ENCODE measurements at regions not wholly inside any gene's neighbourhood (a gene's known extent, or its start where the extent isn't known, plus 50 kb on each side); places are given as distances from the start of the nearest gene placed in this dataset.
A peak's percentile ranks its signal among the peaks of the same experiment; 100 is the strongest.

- TF ChIP-seq, protein P1, sequence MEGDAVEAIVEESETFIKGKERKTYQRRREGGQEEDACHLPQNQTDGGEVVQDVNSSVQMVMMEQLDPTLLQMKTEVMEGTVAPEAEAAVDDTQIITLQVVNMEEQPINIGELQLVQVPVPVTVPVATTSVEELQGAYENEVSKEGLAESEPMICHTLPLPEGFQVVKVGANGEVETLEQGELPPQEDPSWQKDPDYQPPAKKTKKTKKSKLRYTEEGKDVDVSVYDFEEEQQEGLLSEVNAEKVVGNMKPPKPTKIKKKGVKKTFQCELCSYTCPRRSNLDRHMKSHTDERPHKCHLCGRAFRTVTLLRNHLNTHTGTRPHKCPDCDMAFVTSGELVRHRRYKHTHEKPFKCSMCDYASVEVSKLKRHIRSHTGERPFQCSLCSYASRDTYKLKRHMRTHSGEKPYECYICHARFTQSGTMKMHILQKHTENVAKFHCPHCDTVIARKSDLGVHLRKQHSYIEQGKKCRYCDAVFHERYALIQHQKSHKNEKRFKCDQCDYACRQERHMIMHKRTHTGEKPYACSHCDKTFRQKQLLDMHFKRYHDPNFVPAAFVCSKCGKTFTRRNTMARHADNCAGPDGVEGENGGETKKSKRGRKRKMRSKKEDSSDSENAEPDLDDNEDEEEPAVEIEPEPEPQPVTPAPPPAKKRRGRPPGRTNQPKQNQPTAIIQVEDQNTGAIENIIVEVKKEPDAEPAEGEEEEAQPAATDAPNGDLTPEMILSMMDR (IDR thresholded peaks at IDR 0.05): no peak
- Histone ChIP-seq H3K4me1 (peaks cover 0 to 7% (median 0%) of the 10 kb centered on the region in 9 donors), H3K4me3 (no peak overlapping the region), H3K9me3 (peaks cover 0 to 7% (median 0%) of the 10 kb centered on the region in 11 donors), H3K36me3 (no peaks in the 10 kb centered on the region), H3K27ac (no peak overlapping the region), H3K27me3 (peaks cover 0 to 4% (median 0%) of the 10 kb centered on the region in 7 donors)
- intact Hi-C loops (cut with DNase I): no loop called here
- DNase-seq: no peak
- ATAC-seq: no peak
- WGBS, 2 donors: 81 to 93% methylated on average over 1 of the region's 1 CpG
Observed at GRCh38 chr10:78377356-78377755, 343.7 kb downstream of the RPS24 start.

- peaks cover 0 to 7% (median 0%) of the 10 kb centered on the region in 9 donors for H3K4me1 ChIP-seq
- WGBS, 2 donors: 92 to 96% methylated on average over 4 of the region's 4 CpGs
- ATAC-seq (no peak), DNase-seq (no peak)
- no peak overlapping the region for H3K27ac ChIP-seq
- H3K36me3 ChIP-seq: no peaks in the 10 kb centered on the region
- intact Hi-C loops (cut with DNase I): no loop called here
- peaks cover 0 to 4% (median 0%) of the 10 kb centered on the region in 7 donors for H3K27me3 ChIP-seq
- H3K4me3 ChIP-seq: no peak overlapping the region
- peaks cover 0 to 7% (median 0%) of the 10 kb centered on the region in 11 donors for H3K9me3 ChIP-seq
- TF ChIP-seq, protein P1 (IDR thresholded peaks at IDR 0.05): no peak
Observed at GRCh38 chr10:78378192-78378591, 344.5 kb downstream of the RPS24 start.

DNA sequence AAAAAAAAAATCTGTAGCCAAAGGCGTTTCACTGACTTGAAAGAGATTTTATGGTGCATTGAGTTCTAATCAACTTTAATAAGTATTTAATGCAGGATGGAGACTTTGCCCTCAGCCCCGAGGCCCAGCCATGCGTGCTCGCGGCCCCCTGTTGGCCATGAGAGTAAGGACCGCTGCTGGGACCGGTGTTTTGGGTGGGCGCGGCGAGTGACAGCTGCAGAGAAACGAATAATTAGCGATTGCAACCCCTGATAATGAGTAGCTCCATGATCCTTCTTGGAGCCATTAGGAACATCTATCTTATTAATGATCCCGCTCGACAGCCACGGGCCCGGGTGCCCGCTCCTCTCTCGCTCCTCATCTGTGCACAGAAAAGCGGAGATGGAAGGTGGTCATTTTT lies 347.4 kb downstream of the RPS24 start:
- Histone ChIP-seq H3K27ac (no peak overlapping the region), H3K4me1 (peaks cover 0 to 7% (median 0%) of the 10 kb centered on the region in 9 donors), H3K36me3 (no peaks in the 10 kb centered on the region), H3K27me3 (peaks cover 0 to 4% (median 0%) of the 10 kb centered on the region in 7 donors), H3K9me3 (peaks cover 0 to 7% (median 0%) of the 10 kb centered on the region in 11 donors), H3K4me3 (no peak overlapping the region)
- TF ChIP-seq, protein P1 (IDR thresholded peaks at IDR 0.05): peak in 4 of 9 donors; percentile 20 to 32 (median 22)
- ATAC-seq: no peak
- WGBS, 2 donors: 67% methylated on average over 19 of the region's 19 CpGs
- intact Hi-C loops (cut with DNase I): no loop called here
- no peak for DNase-seq

DNA sequence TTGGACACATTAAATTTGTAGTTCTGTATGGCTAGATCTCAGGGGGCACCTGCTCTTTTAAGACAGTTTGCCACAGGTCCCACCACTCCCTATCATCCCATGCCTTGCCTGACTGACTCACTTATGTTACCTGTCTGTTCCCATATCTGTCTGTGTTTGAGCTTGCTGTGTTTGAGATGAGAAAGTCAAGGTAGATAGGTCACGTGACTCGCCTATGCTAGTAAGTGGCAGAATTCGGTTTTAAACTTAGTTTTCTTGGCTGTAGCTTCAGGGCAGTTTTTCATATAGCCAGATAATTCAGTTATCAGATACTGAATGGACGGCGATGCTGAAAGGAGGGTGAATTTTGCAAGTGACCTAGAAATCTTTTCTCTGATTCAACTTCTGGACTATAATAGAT lies 348.4 kb downstream of the RPS24 start:
- H3K27ac ChIP-seq: no peak overlapping the region
- DNase-seq (no peak), ATAC-seq (no peak)
- peaks cover 0 to 4% (median 0%) of the 10 kb centered on the region in 7 donors for H3K27me3 ChIP-seq
- peaks cover 0 to 7% (median 0%) of the 10 kb centered on the region in 11 donors for H3K9me3 ChIP-seq
- H3K4me1 ChIP-seq: peaks cover 0 to 6% (median 0%) of the 10 kb centered on the region in 9 donors
- no peak overlapping the region for H3K4me3 ChIP-seq
- intact Hi-C loops (cut with DNase I): no loop called here
- H3K36me3 ChIP-seq: no peaks in the 10 kb centered on the region
- TF ChIP-seq, protein P1 (IDR thresholded peaks at IDR 0.05): no peak
- 84 to 88% methylated on average over 5 of the region's 5 CpGs for WGBS, 2 donors
